Calu3 (cell line): ENCODE measurements at regions not wholly inside any gene's neighbourhood (a gene's known extent, or its start where the extent isn't known, plus 50 kb on each side); places are given as distances from the start of the nearest gene placed in this dataset.

ENCODE experiments used
- BruUV-seq: library from RNA; stranded (reverse); fragments of 400-500 nt; replicated peaks from 2 replicates; lab custom pipeline; 2021; lab: Mats Ljungman, UMichigan
- CTCF ChIA-PET: fragments of 300-600 bp; sonication (Branson Sonifier 250); formaldehyde crosslinking; loops from one replicate; lab custom pipeline; 2022; ENCODE audit warnings: antibody characterized with exemption; lab: Charles Lee
- DNase-seq: peaks from one replicate; pipeline ENCODE4 v3.0.0; 2022
- H3K27ac Mint-ChIP-seq: one replicate; pipeline ENCODE4 v1.8.0; 2022; ENCODE audit warnings: mixed read lengths; ENCODE audit not compliant: unreplicated experiment
- H3K27me3 Mint-ChIP-seq: one replicate; pipeline ENCODE4 v1.8.0; 2022; ENCODE audit warnings: mixed read lengths; ENCODE audit not compliant: unreplicated experiment
- H3K36me3 Mint-ChIP-seq: one replicate; pipeline ENCODE4 v1.8.0; 2022; ENCODE audit warnings: mild to moderate bottlenecking, moderate library complexity, mixed read lengths; ENCODE audit not compliant: insufficient read depth, unreplicated experiment
- H3K4me1 Mint-ChIP-seq: one replicate; pipeline ENCODE4 v1.8.0; 2022; ENCODE audit warnings: mild to moderate bottlenecking, low read depth, mixed read lengths; ENCODE audit not compliant: unreplicated experiment
- H3K4me3 Mint-ChIP-seq: one replicate; pipeline ENCODE4 v1.8.0; 2022; ENCODE audit warnings: mild to moderate bottlenecking, low read depth, moderate library complexity, mixed read lengths; ENCODE audit not compliant: unreplicated experiment
- H3K9me3 Mint-ChIP-seq: one replicate; pipeline ENCODE4 v1.8.0; 2022; ENCODE audit warnings: low read depth, mixed read lengths; ENCODE audit not compliant: unreplicated experiment
- intact Hi-C: fragments of 100-400 bp; cut with micrococcal nuclease; formaldehyde crosslinking; loops from one replicate; pipeline ENCODE4 v1.10.0; 2022; ENCODE audit not compliant: unreplicated experiment
- TF ChIP-seq, protein P1 (sequence below): fragments of 200-600 bp; IDR thresholded peaks from one replicate; pipeline ENCODE4 v1.8.0; 2022; ENCODE audit warnings: antibody characterized with exemption; ENCODE audit not compliant: unreplicated experiment

DNA sequence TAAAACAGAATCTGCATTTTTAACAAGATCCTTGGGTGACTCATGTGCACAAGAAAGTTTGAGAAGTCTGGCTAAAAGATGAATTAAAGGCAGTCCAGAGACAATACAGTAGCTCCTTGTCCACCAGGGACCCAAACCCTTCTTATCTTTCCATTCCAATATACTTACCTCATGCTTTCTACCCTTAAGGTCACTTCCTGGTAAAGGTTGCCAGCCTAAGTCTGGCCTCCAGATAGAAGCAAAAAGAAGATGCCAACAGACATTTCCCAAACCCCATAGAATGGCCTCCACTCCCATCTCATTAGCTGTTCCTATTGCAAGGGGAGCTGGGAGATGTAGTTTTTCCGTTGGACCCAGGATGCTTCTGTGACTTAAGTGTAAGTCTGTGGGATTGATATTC lies 101.4 kb upstream of the XYLT1 start:
- BruUV-seq = TSS peak; percentile 33
- CTCF ChIA-PET = interaction anchor here (0.6 to 1.1 kb wide), 2 partner anchors 94 to 96 kb away, joined by 3 to 10 read pairs; no protein-coding TSS in a partner anchor
- intact Hi-C loops = no loop called here

DNA sequence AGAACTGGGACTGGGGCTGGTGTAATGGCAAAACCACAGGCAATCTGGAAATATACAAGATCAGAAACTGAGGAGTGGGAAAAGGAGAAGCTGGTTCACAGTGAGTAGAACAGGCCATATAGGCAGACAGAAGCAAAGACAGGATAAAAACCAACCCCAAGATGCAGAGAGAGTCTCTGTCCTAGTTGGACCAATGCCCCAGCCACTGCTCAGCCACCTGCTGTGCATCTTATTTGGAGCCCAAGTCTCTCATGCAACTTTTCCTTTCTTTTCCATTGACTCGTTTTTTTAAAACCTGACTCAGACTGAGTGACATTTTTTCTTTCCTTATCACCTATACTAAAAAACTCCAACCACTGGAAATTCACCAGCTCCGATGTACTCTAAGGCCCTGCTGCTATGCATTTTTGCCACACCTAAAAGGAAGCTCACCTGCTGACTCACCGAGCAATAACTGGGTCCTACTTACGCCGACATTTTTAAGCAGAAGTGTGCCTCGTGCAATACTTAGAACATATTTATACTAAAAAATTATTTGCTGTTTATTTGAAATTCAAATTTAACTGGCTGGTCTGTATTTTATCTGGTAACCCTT lies 100.8 kb upstream of the XYLT1 start:
- no TSS peak for BruUV-seq
- TF ChIP-seq, protein P1, sequence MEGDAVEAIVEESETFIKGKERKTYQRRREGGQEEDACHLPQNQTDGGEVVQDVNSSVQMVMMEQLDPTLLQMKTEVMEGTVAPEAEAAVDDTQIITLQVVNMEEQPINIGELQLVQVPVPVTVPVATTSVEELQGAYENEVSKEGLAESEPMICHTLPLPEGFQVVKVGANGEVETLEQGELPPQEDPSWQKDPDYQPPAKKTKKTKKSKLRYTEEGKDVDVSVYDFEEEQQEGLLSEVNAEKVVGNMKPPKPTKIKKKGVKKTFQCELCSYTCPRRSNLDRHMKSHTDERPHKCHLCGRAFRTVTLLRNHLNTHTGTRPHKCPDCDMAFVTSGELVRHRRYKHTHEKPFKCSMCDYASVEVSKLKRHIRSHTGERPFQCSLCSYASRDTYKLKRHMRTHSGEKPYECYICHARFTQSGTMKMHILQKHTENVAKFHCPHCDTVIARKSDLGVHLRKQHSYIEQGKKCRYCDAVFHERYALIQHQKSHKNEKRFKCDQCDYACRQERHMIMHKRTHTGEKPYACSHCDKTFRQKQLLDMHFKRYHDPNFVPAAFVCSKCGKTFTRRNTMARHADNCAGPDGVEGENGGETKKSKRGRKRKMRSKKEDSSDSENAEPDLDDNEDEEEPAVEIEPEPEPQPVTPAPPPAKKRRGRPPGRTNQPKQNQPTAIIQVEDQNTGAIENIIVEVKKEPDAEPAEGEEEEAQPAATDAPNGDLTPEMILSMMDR = no peak
- H3K27ac Mint-ChIP-seq = peak overlapping the region; percentile 70
- DNase-seq = peak; percentile 39
- H3K27me3 Mint-ChIP-seq = no peaks in the 10 kb centered on the region
- peaks cover 23% of the 10 kb centered on the region for H3K4me1 Mint-ChIP-seq
- intact Hi-C loops = no loop called here
- CTCF ChIA-PET = interaction anchor here (0.6 to 1.1 kb wide), 2 partner anchors 94 to 95 kb away, joined by 3 to 10 read pairs; no protein-coding TSS in a partner anchor
- H3K9me3 Mint-ChIP-seq = no peaks in the 10 kb centered on the region
- no peaks in the 10 kb centered on the region for H3K36me3 Mint-ChIP-seq
- peak overlapping the region; percentile 30 for H3K4me3 Mint-ChIP-seq

More for the DNA sequence above, 101.4 kb upstream of the XYLT1 start:
- Mint-ChIP-seq H3K36me3 (no peaks in the 10 kb centered on the region), H3K9me3 (no peaks in the 10 kb centered on the region), H3K27me3 (no peaks in the 10 kb centered on the region), H3K4me1 (peaks cover 23% of the 10 kb centered on the region), H3K27ac (peak overlapping the region; percentile 70), H3K4me3 (peak overlapping the region; percentile 30)
- DNase-seq = peak; percentile 24
- TF ChIP-seq, protein P1 = no peak

DNA sequence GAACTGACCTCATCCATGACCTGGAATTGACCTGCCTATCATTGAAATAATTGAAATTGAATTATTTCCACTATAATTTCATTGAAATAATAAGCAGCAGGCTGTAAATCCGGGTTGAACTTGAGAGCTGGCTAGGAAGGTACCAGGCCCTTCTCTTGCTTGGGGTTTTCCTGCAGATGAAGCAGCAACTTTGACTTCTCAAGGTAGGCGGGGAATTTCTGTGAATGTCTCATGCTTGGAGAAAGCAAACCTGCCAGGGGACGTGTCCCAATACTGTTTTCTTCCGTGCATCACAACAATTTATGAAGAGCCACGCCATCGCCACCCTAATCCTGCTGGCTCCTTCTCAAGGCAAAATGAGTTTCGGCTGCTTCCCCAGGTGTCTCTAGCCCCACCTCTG lies 97.5 kb upstream of the XYLT1 start:
- no peak overlapping the region for H3K27ac Mint-ChIP-seq
- DNase-seq = no peak
- H3K36me3 Mint-ChIP-seq = no peaks in the 10 kb centered on the region
- no peak overlapping the region for H3K4me3 Mint-ChIP-seq
- no peaks in the 10 kb centered on the region for H3K9me3 Mint-ChIP-seq
- H3K4me1 Mint-ChIP-seq = peaks cover 23% of the 10 kb centered on the region
- CTCF ChIA-PET = no interaction called here
- TF ChIP-seq, protein P1 = no peak
- intact Hi-C loops = no loop called here
- H3K27me3 Mint-ChIP-seq = no peaks in the 10 kb centered on the region
- no TSS peak for BruUV-seq

DNA sequence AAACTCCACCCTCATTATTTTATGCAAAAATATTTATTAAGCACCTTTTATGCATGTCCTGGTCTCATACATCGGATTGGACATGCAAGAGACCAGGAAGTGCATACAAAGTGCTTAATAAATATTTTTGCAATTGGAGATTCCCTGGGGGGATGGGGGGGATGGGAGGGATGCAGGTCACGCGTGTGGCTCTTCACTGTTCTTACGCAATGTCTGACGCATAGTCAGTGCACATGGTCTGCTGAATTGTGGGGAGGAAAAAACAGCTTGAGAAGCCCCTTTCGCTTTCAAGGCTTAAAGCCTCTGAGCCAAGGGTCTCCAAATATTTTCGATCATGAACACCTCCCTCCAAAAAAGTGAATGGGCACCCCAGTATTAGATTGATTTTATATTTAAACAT lies 96.7 kb upstream of the XYLT1 start:
- H3K27ac Mint-ChIP-seq = no peak overlapping the region
- intact Hi-C loops = no loop called here
- no peak for DNase-seq
- H3K4me3 Mint-ChIP-seq = no peak overlapping the region
- H3K27me3 Mint-ChIP-seq = no peaks in the 10 kb centered on the region
- CTCF ChIA-PET = no interaction called here
- BruUV-seq = no TSS peak
- H3K4me1 Mint-ChIP-seq = peaks cover 19% of the 10 kb centered on the region
- TF ChIP-seq, protein P1 = no peak
- no peaks in the 10 kb centered on the region for H3K36me3 Mint-ChIP-seq
- H3K9me3 Mint-ChIP-seq = no peaks in the 10 kb centered on the region
